NCI-H1092 treated with DMSO at 0.1 percent for 48 hours (cell line): ENCODE measurements at regions not wholly inside any gene's neighbourhood (a gene's known extent, or its start where the extent isn't known, plus 50 kb on each side); places are given as distances from the start of the nearest gene placed in this dataset.
A peak's percentile ranks its signal among the peaks of the same experiment; 100 is the strongest.

Experiments used
- DNase-seq: peaks from one replicate; lab custom pipeline; 2025; lab: John Stamatoyannopoulos, UW

GRCh38 chr20:17109307-17109706, 117.5 kb upstream of the PCSK2 start:
- peak; percentile 92 for DNase-seq

- DNase-seq: no peak
Measured at GRCh38 chr20:17128206-17128605, 98.6 kb upstream of the PCSK2 start.

- DNase-seq: no peak
Measured at GRCh38 chr20:17129089-17129488, 97.8 kb upstream of the PCSK2 start.

- no peak for DNase-seq
Measured at GRCh38 chr20:17137692-17138091, 89.1 kb upstream of the PCSK2 start.

GRCh38 chr20:17138237-17138636, 88.6 kb upstream of the PCSK2 start:
- no peak for DNase-seq

GRCh38 chr20:17140894-17141293, 85.9 kb upstream of the PCSK2 start:
- DNase-seq: no peak

GRCh38 chr20:17141568-17141967, 85.3 kb upstream of the PCSK2 start:
- no peak for DNase-seq

GRCh38 chr20:17142666-17143065, 84.2 kb upstream of the PCSK2 start:
- no peak for DNase-seq

- DNase-seq: no peak
Measured at GRCh38 chr20:17150858-17151257, 76.0 kb upstream of the PCSK2 start.

- no peak for DNase-seq
Measured at GRCh38 chr20:17155401-17155800, 71.4 kb upstream of the PCSK2 start.

GRCh38 chr20:17158701-17159100, 68.1 kb upstream of the PCSK2 start:
- DNase-seq: no peak

GRCh38 chr20:17161673-17162481, 65.0 kb upstream of the PCSK2 start:
- DNase-seq: no peak

GRCh38 chr20:17168026-17168612, 58.7 kb upstream of the PCSK2 start:
- DNase-seq: no peak

- DNase-seq: peak; percentile 95
Measured at GRCh38 chr20:17169585-17170136, 57.2 kb upstream of the PCSK2 start.

GRCh38 chr20:17171746-17172280, 55.0 kb upstream of the PCSK2 start:
- no peak for DNase-seq

GRCh38 chr20:17172836-17173516, 53.9 kb upstream of the PCSK2 start:
- no peak for DNase-seq
